ENCODE measurements at regions not wholly inside any gene's neighbourhood (a gene's known extent, or its start where the extent isn't known, plus 50 kb on each side); places are given as distances from the start of the nearest gene placed in this dataset.

DNA sequence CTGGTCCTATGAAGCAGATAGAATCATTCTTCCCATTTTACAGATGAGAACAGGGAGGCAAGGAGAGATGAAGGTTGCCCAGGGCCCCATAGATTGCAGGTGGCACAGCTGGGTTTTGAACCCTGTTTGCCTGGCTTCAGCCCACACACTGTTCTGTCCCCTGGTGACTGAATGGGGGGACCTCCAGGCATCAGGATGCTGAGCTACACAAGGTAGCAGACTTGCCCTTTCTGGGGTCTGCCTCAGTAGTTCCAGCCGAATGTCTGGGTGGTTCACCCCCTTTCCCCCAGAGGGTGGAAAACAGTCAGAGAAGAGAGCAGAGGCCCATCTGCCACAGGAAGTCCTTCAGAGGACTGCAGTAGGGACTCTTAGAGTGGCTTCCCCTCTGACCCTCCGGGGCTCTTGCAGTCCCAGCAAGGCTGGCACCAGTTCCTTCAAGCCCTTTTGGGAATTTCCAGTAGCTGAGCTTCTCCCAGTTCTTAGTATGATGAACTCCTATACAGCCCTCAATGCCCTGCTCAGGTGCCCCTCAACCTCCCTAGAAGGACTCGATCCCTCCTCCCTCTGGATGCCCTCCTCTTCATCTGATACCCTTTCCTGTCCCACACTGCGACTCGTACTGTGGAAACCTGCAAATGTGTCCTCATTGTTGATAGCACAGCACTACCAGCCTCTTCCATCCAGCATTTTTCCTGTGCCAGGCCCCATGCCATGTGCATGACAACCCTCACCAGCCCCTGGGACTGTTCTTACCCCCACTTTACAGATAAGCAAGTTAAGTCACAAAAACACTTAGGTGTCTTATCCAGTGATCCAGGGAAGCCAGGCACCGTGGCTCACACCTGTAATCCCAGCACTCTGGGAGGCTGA is 82.8 kb downstream of the IGLL1 start:
- TF ChIP-seq, protein P1, sequence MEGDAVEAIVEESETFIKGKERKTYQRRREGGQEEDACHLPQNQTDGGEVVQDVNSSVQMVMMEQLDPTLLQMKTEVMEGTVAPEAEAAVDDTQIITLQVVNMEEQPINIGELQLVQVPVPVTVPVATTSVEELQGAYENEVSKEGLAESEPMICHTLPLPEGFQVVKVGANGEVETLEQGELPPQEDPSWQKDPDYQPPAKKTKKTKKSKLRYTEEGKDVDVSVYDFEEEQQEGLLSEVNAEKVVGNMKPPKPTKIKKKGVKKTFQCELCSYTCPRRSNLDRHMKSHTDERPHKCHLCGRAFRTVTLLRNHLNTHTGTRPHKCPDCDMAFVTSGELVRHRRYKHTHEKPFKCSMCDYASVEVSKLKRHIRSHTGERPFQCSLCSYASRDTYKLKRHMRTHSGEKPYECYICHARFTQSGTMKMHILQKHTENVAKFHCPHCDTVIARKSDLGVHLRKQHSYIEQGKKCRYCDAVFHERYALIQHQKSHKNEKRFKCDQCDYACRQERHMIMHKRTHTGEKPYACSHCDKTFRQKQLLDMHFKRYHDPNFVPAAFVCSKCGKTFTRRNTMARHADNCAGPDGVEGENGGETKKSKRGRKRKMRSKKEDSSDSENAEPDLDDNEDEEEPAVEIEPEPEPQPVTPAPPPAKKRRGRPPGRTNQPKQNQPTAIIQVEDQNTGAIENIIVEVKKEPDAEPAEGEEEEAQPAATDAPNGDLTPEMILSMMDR (IDR thresholded peaks at IDR 0.05): no peak
- no peak for TF ChIP-seq ZFX (IDR thresholded peaks at IDR 0.05; ENCODE audit: borderline replicate concordance)
